NCI-H446 (cell line): ENCODE measurements at regions not wholly inside any gene's neighbourhood (a gene's known extent, or its start where the extent isn't known, plus 50 kb on each side); places are given as distances from the start of the nearest gene placed in this dataset.

Experiments used
- DNase-seq, 2 experiments: peaks; one replicate each; lab custom pipeline; 2025; lab: John Stamatoyannopoulos, UW

- DNase-seq: no peak
Observed at GRCh38 chr18:75801178-75801577, 373.7 kb upstream of the SMIM21 start.

- no peak for DNase-seq
Observed at GRCh38 chr18:75800331-75800648, 372.8 kb upstream of the SMIM21 start.

- no peak for DNase-seq
Observed at GRCh38 chr18:75799449-75800330, 372.2 kb upstream of the SMIM21 start.

- no peak for DNase-seq
Observed at GRCh38 chr18:75797046-75797445, 369.5 kb upstream of the SMIM21 start.

GRCh38 chr18:75790796-75791195 lies 363.3 kb upstream of the SMIM21 start:
- DNase-seq: no peak

- no peak for DNase-seq
Observed at GRCh38 chr18:75790111-75790510, 362.6 kb upstream of the SMIM21 start.

GRCh38 chr18:75785834-75786233 lies 358.3 kb upstream of the SMIM21 start:
- no peak for DNase-seq

GRCh38 chr18:75785206-75785605 lies 357.7 kb upstream of the SMIM21 start:
- no peak for DNase-seq

GRCh38 chr18:75784390-75784789 lies 356.9 kb upstream of the SMIM21 start:
- DNase-seq: no peak

GRCh38 chr18:75783566-75784281 lies 356.2 kb upstream of the SMIM21 start:
- DNase-seq: no peak

- DNase-seq: no peak
Observed at GRCh38 chr18:75782826-75783225, 355.3 kb upstream of the SMIM21 start.

- no peak for DNase-seq
Observed at GRCh38 chr18:75782204-75782603, 354.7 kb upstream of the SMIM21 start.

GRCh38 chr18:75779910-75780309 lies 352.4 kb upstream of the SMIM21 start:
- DNase-seq: no peak

GRCh38 chr18:75779450-75779849 lies 351.9 kb upstream of the SMIM21 start:
- no peak for DNase-seq

- no peak for DNase-seq
Observed at GRCh38 chr18:75777630-75778029, 350.1 kb upstream of the SMIM21 start.

- DNase-seq: no peak
Observed at GRCh38 chr18:75775121-75775520, 347.6 kb upstream of the SMIM21 start.

- DNase-seq: no peak
Observed at GRCh38 chr18:75773618-75774017, 346.1 kb upstream of the SMIM21 start.

GRCh38 chr18:75762758-75763157 lies 335.3 kb upstream of the SMIM21 start:
- no peak for DNase-seq

GRCh38 chr18:75760208-75760607 lies 332.7 kb upstream of the SMIM21 start:
- no peak for DNase-seq

GRCh38 chr18:75757951-75758350 lies 330.4 kb upstream of the SMIM21 start:
- no peak for DNase-seq

GRCh38 chr18:75754433-75754832 lies 326.9 kb upstream of the SMIM21 start:
- no peak for DNase-seq

- no peak for DNase-seq
Observed at GRCh38 chr18:75753753-75754152, 326.2 kb upstream of the SMIM21 start.

- DNase-seq: no peak
Observed at GRCh38 chr18:75752740-75753263, 325.3 kb upstream of the SMIM21 start.
